SU-DHL-6 (cell line): ENCODE measurements at regions not wholly inside any gene's neighbourhood (a gene's known extent, or its start where the extent isn't known, plus 50 kb on each side); places are given as distances from the start of the nearest gene placed in this dataset.

Experiments
- CTCF ChIP-seq: fragments of 200-600 bp; sonication (generic); IDR thresholded peaks from one replicate; pipeline ENCODE4 v1.5.1; 2017; ENCODE audit warnings: antibody characterized with exemption, mild to moderate bottlenecking, low read length, moderate library complexity; ENCODE audit not compliant: insufficient read depth, poor library complexity, severe bottlenecking
- EZH2phosphoT487 ChIP-seq: fragments of 200-600 bp; sonication (generic), shearing (Covaris generic); conservative IDR thresholded peaks from 2 replicates; pipeline ENCODE4 v1.6.1; 2018; ENCODE audit warnings: mild to moderate bottlenecking, antibody characterized with exemption, low read length, moderate library complexity, mixed read lengths

- TF ChIP-seq CTCF (no peak), EZH2phosphoT487 (no peak)
Observed at GRCh38 chr21:25428537-25428936, 178.7 kb downstream of the MRPL39 start.
